ENCODE measurements at regions not wholly inside any gene's neighbourhood (a gene's known extent, or its start where the extent isn't known, plus 50 kb on each side); places are given as distances from the start of the nearest gene placed in this dataset.
"Not testable (repeated sequence)": the region's sequence is repeated elsewhere in the genome, so short reads cannot be mapped to it uniquely, and the experiment has no call there.

GRCh38 chrX:5490786-5491563, 737.7 kb downstream of the NLGN4X start:
- DNase-seq: no peak

DNA sequence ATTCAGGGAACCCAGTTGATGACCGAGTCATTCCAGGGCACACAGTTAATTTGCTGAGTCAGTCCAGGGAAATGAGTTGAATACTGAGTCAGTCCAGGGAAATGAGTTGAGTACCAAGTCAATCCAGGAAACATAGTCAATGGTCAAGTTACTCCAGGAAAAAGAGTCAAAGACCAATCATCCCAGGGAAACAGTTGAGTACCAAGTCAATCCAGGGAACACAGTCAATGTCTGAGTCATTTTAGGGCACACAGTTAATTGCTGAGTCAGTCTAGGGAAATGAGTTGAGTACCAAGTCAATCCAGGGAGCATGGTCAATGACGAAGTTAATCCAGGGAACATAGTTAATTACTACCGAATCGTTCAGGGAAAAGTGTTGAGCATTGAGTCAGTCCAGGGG, 754.4 kb downstream of the NLGN4X start:
- DNase-seq: no peak

DNA sequence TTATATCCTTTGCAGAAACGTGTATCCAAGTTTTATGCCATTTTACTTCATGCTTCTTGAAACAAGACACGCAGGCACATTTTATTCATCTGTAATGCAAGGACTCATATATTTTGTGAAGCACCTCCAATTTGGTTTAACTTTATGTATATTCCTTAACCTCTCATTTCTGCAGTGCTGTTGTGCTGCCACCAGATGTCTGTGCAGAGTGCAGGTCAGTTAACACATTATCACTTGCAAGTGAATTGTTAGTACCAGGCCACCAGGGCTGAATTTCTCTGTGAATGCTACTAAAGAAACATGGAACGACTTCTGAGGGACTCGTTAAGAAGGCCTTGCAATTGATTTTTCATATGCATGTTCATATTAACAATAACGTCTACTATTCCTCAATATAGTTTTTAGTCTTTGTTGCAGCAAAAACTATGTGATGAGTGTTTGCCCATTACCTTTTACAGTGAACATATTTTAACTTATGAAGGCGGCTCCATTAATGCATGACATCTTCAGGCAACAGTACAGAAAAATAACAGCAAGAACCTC, 770.3 kb downstream of the NLGN4X start:
- DNase-seq: no peak

DNA sequence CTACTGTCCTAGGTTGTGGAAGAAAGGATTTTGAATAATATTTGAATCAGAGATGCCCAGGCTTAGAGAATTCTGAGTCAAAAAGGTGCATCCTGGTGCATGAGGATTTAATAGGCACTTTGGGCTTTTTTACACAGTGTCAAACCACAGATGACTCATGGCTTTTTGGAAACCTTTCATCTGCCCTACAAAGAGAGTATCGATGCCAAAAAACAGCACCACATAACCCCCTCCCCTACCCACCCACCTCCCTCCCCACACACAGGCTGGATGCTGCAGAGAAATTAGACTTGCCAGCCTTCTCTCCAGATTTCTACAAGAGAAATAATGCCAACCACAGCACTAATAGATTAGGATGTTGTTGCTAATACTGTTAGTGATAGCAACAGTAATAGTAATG, 779.3 kb downstream of the NLGN4X start:
- DNase-seq: no peak

DNA sequence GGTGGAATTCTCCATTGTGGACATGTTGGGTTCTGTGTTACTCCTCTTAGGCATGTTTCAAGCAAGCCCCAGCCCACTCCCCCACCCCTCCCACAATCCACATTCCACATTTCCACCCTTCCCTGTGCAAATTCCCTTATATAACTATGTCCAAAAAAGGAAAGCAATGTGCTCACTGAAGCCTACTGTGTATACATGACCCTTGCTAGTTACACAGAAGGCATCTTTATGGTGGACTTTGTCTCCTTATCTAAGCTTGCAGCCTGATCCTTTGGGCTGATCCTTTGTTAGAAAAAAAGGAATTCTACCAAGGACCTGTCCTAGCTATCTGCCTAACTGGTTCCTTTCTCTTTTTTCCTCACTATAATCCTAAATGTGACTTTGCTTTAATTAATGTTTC, 796.8 kb downstream of the NLGN4X start:
- no peak for DNase-seq

GRCh38 chrX:5425119-5425518, 803.5 kb downstream of the NLGN4X start:
- DNase-seq: no peak

- DNase-seq: no peak
These were observed 811.3 kb downstream of the NLGN4X start for GRCh38 chrX:5417381-5417780.

DNA sequence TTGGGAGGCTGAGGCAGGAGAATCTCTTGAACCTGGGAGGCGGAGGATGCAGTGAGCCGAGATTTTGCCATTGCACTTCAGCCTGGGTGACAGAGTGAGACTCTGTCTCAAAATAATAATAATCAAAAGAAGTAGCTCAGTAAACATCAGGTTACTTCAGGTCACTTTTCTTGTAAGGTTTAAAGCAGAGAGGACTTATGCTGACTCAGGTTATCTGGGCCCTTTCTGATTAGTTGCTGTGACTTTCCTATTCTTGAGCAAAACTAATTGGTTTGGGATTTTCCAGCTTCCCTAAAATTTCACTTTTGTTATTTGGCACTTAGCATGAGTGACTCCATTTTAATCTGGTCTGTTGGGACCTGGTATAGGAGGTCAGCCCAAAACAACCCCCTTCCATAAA, 812.9 kb downstream of the NLGN4X start:
- no peak for DNase-seq

GRCh38 chrX:5409106-5409505, 819.6 kb downstream of the NLGN4X start:
- DNase-seq: no peak

DNA sequence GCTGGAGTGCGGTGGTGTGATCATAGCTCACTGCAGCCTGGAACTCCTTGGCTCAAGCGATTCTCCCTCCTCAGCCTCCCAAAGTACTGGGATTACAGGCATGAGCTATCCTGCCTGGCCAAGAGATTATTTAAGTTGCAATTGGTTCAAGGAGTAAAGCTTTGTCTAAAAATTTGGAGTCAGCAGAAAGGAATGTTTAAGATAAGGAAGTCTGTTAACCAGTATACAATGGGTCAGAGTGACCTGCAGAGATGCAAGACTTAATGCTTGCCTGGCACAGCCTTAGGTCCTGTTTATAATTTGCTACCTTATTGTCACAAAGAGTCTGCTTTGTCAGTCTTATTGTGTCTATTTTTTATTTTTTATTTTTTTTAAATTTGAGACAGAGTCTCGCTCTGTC, 826.2 kb downstream of the NLGN4X start:
- DNase-seq: no peak

- DNase-seq: no peak
These were observed 829.3 kb downstream of the NLGN4X start for GRCh38 chrX:5399403-5399802.

DNA sequence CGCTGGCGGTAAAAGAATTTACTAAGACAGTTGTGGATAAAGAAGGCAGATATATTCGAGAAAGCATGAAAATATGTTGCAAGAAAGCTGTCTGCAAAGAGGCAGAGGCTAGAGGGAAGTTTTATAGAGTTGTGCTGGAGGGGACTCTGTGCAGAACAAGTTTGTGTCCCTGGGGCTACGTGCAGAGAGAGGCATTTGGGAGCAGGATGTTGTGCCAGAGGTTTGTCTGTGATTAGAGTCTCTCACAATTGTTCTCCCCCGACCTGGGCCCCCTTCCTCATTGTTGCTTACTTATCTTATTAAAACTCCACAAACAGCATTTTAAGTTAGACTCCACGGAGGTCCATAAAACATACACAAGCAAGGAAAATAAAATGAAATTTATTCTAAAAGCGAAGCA, 831.3 kb downstream of the NLGN4X start:
- no peak for DNase-seq

DNA sequence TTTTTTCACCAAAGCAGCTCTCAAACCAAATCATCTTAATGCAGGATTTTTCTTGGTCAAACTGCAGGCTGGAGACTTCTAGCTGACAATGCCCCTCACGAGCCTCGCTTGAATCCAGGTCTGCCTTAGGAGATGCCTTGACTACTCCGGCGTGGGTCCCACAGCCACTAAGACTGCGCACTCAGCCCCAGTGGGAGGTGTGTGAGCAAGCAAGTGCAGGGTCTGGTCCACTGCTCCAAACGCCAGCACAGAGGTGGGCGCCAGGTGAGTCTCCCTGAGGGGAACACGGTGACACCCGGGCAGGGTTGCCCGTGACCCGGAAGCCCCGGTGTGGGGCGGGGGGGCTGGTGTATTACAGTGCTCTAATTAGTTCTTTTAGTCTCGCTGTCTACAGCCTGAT, 838.3 kb downstream of the NLGN4X start:
- DNase-seq: no peak

GRCh38 chrX:5388087-5388486, 840.6 kb downstream of the NLGN4X start:
- DNase-seq: no peak

DNA sequence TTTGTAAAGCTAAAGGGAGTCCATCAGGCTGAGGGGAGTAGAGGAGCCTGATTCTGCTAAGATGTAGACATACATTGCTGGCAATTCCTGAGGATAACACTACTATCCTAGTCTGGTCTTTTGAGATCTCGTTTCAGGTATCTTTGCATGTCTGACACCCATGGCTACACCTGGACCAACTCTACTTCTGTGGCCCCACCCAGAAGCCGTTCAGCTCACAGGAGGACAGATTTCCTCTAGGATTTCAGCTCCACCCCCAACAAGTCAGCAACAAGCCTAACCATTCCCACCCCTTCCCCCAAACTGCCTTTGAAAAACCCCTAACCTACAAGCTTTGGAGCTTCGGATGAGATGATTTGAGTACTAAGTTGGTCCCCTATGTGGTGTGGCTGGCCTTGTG, 848.2 kb downstream of the NLGN4X start:
- DNase-seq: no peak

- DNase-seq: no peak
These were observed 886.8 kb downstream of the NLGN4X start for GRCh38 chrX:5341902-5342301.

GRCh38 chrX:5337160-5337559, 891.5 kb downstream of the NLGN4X start:
- DNase-seq: no peak

GRCh38 chrX:5324546-5324945, 904.1 kb downstream of the NLGN4X start:
- no peak for DNase-seq

GRCh38 chrX:5314148-5314547, 914.5 kb downstream of the NLGN4X start:
- no peak for DNase-seq

GRCh38 chrX:5307416-5307815, 921.3 kb downstream of the NLGN4X start:
- DNase-seq: no peak

DNA sequence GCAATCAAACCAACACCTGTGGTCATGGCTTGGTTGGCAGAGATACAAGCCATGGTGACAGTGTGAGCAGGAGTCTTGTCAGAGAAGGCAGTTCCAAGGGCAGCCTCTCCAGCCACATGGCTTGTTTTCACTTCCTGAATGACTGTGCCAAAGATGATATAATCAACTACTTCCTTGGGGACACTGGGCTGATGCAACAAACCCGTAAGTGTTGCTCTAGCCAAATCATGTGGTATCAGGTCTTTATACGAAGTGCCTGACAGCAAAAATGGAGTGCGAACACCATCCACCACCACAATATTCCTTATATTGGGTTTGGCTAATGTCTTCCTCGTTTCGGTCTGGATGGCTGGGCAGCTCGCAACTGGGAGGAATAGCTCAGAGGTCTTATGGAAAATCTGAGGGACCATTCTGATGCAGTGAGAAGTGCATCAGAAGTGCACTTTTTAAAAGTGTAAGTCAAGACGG, 922.0 kb downstream of the NLGN4X start:
- DNase-seq: no peak

DNA sequence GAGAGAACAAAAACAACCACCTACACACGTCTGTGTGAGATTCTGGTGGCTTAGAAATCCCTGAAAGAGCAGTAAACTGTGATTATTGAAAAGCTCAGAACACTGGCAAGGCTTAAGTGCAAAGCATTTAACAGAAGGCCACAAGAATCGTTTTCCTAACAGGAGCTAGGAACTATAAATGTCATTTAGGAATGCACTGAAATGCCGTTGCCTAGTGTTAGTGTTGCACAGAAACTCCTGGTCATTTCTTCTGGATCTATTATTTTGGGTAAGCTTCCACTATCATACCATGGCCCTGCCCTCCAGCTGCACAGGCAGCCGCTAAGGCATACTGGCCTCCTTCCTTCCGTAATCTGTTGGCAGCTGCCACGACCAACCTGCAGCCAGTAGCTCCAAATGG, 923.2 kb downstream of the NLGN4X start:
- no peak for DNase-seq

GRCh38 chrX:5295004-5295403, 933.7 kb downstream of the NLGN4X start:
- no peak for DNase-seq

DNA sequence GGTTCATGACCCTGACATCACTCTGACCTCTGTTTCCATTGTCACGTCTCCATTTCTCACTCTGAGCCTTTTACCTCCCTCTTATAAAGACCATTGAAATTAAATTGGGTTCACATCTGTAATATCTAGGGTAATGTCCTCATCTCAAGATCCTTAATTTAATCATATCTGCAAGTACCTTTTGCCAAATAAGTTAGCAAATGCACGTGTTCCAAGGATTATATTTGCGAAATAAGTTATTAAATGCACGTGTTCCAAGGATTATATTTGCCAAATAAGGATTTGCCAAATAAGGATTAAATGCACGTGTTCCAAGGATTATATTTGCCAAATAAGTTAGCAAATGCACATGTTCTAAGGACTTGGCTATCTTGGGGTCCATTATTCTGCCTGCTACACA, 938.0 kb downstream of the NLGN4X start:
- no peak for DNase-seq

DNA sequence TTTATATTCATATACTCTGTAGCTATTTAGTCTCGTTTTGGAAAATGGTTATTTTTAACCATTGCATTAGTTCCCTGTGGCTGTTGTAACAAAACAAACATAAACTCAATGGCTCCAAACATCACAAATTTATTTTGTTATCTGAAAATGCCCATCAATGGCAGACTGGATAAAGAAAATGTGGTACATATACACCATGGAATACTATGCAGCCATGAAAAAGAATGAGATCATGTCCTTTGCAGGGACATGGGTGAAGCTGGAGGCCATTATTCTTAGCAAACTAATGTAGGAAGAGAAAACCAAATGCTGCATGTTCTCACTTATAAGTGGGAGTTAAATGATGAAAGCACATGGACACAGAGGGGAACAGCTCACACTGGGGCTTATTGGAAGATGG, 938.7 kb downstream of the NLGN4X start:
- DNase-seq: not testable (repeated sequence)
